ENCODE measurements at regions not wholly inside any gene's neighbourhood (a gene's known extent, or its start where the extent isn't known, plus 50 kb on each side); places are given as distances from the start of the nearest gene placed in this dataset.

DNA sequence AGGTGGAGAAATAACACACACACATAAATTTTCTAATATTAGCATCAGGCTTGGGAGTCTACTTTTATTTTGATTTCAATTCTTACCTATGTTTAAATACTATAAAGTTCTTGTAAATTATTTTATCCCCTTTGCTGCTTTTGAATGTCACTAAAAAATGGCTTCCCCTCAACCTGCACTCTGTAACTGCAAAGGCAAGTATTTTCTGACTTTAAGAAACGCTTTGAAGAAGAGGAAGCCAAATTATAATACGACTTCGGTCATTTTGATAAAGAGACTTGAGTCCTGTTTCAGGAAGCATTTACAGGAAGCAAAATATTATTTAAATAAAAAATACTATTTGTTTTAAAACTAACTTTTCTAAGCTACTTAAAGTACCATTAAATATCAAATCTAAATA is 627.7 kb upstream of the AGTR1 start:
- H3K9me1 ChIP-seq (ENCODE audit: control insufficient read depth, extremely low read depth, insufficient read depth, low read length): no peaks in the 10 kb centered on the region
- H3K27me3 ChIP-seq (ENCODE audit: control insufficient read depth, extremely low read depth, insufficient read depth, low read length): no peaks in the 10 kb centered on the region
- TF ChIP-seq CTCF (optimal IDR thresholded peaks at IDR 0.05 in 1 of 3, IDR thresholded peaks at IDR 0.05 in 1 of 3, conservative IDR thresholded peaks at IDR 0.05 in 1 of 3; ENCODE audit: extremely low read depth in 1 of 3, insufficient read depth in 2 of 3, low read length in 3 of 3) (no peak), EZH2 (IDR thresholded peaks at IDR 0.05; ENCODE audit: low read length) (no peak)
- H3K36me3 ChIP-seq (ENCODE audit: control insufficient read depth in 2 of 2, extremely low read depth in 1 of 2, insufficient read depth in 2 of 2, low read length in 2 of 2): no peaks in the 10 kb centered on the region
- H3K9me3 ChIP-seq (ENCODE audit: control insufficient read depth, low read depth, low read length): no peaks in the 10 kb centered on the region
- no peaks in the 10 kb centered on the region for H4K20me1 ChIP-seq (ENCODE audit: control insufficient read depth, extremely low read depth, insufficient read depth, low read length)
- FAIRE-seq: no peak
- H3K9ac ChIP-seq (ENCODE audit: control insufficient read depth, extremely low read depth, insufficient read depth, low read length): no peak overlapping the region
- no peak for DNase-seq (ENCODE audit: low read depth, low spot score)
- H3K4me2 ChIP-seq (ENCODE audit: control insufficient read depth, extremely low read depth, insufficient read depth, low read depth, low read length): no peak overlapping the region
- dilution Hi-C loops (cut with MboI; ENCODE audit: extremely low pct_ligation_motif_present, low sequenced_read_pairs): no loop called here
- no peak overlapping the region for H3K4me3 ChIP-seq (ENCODE audit: control insufficient read depth in 2 of 3, extremely low read depth in 1 of 3, insufficient read depth in 2 of 3, low read depth in 1 of 3, low read length in 3 of 3)
- no peaks in the 10 kb centered on the region for H3K79me2 ChIP-seq (ENCODE audit: control insufficient read depth, insufficient read depth, low read length)
- no peaks in the 10 kb centered on the region for H3K4me1 ChIP-seq (ENCODE audit: control insufficient read depth, extremely low read depth, insufficient read depth, low read length)
- H3K27ac ChIP-seq (ENCODE audit: control insufficient read depth, insufficient read depth, low read length): no peak overlapping the region
- no peak overlapping the region for H2AFZ ChIP-seq (ENCODE audit: control insufficient read depth, low read length)

DNA sequence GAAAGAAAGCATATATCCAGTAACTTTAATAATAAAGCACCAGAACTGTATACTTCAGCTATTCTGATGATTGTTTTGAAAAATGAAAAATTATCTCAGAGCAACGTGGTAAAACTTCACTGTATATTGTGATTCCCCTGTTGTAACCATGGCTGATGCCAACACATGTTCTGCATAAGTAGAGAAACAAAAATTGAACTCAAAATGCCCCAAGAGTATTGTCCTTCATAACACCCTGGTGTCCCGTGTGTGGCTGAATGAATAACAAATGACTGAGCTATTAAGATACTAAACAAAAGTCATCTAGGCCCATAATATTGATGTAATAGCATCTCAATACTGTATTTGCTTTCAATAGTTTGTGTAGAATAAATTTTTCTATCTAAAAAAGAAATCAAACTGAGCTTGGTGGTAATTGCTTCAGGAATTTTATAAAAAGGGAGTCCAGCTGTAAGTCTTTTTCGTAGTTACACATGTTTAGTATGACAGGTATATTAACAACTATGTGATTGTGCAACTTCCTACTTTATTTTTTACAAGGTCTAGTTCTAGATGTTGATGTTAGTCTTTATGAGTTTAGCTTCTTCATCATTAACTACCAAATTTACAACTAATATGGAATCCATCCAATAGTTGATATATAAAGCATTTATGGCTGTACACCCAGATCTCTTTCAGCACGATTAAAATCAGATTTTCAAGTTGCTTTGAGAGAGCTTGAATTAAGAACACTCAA is 623.8 kb upstream of the AGTR1 start:
- no peak for DNase-seq (ENCODE audit: low read depth, low spot score)
- no peak overlapping the region for H3K27ac ChIP-seq (ENCODE audit: control insufficient read depth, insufficient read depth, low read length)
- no peaks in the 10 kb centered on the region for H4K20me1 ChIP-seq (ENCODE audit: control insufficient read depth, extremely low read depth, insufficient read depth, low read length)
- no peak for FAIRE-seq
- H3K9me1 ChIP-seq (ENCODE audit: control insufficient read depth, extremely low read depth, insufficient read depth, low read length): no peaks in the 10 kb centered on the region
- H3K4me2 ChIP-seq (ENCODE audit: control insufficient read depth, extremely low read depth, insufficient read depth, low read depth, low read length): no peak overlapping the region
- H3K9ac ChIP-seq (ENCODE audit: control insufficient read depth, extremely low read depth, insufficient read depth, low read length): no peak overlapping the region
- no peaks in the 10 kb centered on the region for H3K4me1 ChIP-seq (ENCODE audit: control insufficient read depth, extremely low read depth, insufficient read depth, low read length)
- H2AFZ ChIP-seq (ENCODE audit: control insufficient read depth, low read length): no peak overlapping the region
- no peak overlapping the region for H3K4me3 ChIP-seq (ENCODE audit: control insufficient read depth in 2 of 3, extremely low read depth in 1 of 3, insufficient read depth in 2 of 3, low read depth in 1 of 3, low read length in 3 of 3)
- no peaks in the 10 kb centered on the region for H3K9me3 ChIP-seq (ENCODE audit: control insufficient read depth, low read depth, low read length)
- no peak for TF ChIP-seq CTCF (optimal IDR thresholded peaks at IDR 0.05 in 1 of 3, IDR thresholded peaks at IDR 0.05 in 1 of 3, conservative IDR thresholded peaks at IDR 0.05 in 1 of 3; ENCODE audit: extremely low read depth in 1 of 3, insufficient read depth in 2 of 3, low read length in 3 of 3)
- no peak for TF ChIP-seq EZH2 (IDR thresholded peaks at IDR 0.05; ENCODE audit: low read length)
- no peaks in the 10 kb centered on the region for H3K36me3 ChIP-seq (ENCODE audit: control insufficient read depth in 2 of 2, extremely low read depth in 1 of 2, insufficient read depth in 2 of 2, low read length in 2 of 2)
- dilution Hi-C loops (cut with MboI; ENCODE audit: extremely low pct_ligation_motif_present, low sequenced_read_pairs): no loop called here
- no peaks in the 10 kb centered on the region for H3K79me2 ChIP-seq (ENCODE audit: control insufficient read depth, insufficient read depth, low read length)
- no peaks in the 10 kb centered on the region for H3K27me3 ChIP-seq (ENCODE audit: control insufficient read depth, extremely low read depth, insufficient read depth, low read length)

Data from keratinocyte (primary cell).